NCI-H1694 (cell line): ENCODE measurements at regions not wholly inside any gene's neighbourhood (a gene's known extent, or its start where the extent isn't known, plus 50 kb on each side); places are given as distances from the start of the nearest gene placed in this dataset.

Experiments used
- DNase-seq: peaks from one replicate; lab custom pipeline; 2025; lab: John Stamatoyannopoulos, UW

DNA sequence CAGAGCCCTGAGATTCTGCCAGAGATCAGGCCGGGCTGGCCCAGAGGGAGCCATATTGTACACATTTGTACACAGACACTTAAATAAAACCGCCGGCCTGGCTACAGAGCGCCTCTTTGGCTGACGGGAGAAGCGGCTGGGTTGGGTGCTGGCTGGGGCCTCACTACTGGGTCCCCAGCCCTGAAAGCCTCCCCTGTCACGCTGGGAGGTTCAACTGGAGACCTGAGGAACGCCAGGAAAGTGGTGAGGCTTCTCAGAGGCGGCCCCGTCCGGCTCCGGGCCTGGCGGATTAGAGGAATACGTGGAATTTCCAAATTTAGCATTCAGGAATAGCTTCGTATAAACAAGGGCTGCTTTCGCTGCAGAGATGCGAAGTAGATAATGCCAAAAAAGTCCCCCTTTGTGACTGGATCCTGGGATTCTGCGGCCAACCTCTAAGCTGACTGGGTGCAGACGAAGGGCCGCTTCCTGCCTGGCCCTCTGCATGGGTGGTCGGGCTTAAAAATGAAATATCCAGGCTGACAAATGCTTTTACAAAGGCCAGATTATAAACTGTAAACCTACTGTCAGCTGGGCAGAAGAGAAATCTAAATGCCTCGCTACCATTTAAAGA is 252.4 kb downstream of the IRF8 start:
- DNase-seq, result no peak

DNA sequence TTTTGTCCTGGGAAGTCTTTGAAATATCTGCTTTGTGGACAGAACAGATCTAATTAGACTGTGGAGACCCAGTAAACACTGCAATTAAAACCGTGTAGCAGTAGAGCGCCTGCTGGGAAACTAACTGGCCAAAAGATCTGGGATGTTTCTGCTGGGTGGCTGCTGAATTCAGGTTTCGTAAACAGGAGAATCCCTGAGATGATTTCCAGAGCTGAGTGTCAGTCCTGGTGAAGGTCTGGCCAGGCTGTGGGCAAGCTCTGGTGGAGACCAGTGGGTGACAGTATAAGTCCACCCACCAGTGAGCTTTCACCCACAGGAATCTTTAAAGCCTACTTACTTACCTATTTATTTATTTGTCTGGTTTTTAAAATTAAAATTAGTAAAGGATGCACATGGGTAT is 257.2 kb downstream of the IRF8 start:
- no peak for DNase-seq

DNA sequence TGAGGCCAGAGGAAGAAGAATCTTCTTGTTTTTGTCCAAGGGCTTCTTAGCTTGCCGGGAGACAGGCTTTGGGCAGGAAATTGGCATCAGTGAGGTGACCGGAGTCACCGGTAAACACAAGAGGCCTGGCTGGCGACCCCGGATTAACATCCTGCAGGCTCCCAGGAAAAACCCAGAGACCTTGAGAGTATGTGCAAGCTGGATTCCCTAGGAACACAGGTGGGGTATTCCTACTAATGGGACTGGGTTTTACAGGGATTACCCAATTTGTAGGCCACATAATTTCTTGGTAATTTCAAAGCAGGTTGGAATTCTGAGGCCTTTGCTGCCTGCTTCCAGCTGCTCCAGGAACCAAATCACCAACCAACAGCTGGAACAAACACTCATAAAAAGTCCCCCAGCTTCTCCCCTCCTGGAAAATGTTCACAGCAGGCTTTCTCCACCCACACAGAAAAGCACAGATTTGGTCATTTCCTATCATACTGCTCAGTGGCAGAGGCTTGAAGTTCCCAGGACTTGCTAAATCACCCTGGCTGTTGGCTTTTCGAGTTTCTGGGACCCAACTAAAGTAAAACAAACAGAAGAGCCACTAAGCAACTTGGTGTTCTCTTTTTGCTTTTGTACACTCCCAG is 258.8 kb downstream of the IRF8 start:
- DNase-seq, result no peak

DNA sequence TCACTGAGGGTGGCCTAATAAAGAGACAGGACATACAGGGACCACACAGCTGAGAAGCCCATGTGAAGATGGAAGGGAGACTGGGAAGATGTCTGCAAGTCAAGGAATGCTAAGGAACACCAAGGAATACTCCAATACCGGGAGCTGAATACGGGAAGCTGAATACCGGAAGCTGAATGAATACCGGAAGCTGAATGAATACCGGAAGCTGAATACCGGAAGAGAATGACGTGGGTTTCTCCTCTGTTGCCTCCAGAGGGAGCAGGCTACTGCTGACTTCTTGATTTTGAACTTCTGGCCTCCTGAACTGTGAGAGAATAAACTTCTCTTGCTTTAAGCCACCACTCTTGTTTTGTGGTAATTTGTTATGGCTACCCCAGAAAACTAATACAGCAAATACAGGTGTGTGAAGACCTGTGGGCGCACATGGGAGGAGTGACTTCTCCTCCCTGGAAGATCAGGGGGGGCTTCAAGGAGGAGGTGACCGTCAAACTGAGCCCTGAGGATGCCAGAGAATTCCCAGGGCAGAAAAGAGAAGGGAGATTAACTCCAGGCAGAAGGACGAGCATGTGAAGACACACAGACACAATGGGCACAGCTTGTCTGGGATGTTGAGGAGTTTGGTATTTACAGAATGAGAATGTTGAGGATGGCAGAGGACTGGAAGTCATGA is 259.9 kb downstream of the IRF8 start:
- no peak for DNase-seq

DNA sequence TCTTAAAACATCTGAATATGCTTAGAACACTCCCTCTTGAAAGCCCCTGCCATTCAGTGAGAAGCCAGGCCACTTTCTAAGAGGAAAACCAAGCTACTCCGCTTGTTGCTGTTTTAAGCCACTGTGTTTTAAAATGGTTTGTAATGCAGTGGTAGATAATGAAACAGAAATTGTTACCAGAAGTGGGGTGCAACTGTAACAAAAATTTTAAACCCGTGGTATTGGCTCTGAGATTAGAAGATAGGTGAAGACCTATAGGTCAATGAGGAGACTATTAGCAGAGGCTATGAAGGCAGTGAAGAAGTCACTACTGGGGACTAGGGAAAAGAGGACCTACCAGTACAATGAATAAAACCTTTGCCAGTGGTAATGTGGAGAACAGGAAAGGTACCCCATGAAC is 266.5 kb downstream of the IRF8 start:
- no peak for DNase-seq

DNA sequence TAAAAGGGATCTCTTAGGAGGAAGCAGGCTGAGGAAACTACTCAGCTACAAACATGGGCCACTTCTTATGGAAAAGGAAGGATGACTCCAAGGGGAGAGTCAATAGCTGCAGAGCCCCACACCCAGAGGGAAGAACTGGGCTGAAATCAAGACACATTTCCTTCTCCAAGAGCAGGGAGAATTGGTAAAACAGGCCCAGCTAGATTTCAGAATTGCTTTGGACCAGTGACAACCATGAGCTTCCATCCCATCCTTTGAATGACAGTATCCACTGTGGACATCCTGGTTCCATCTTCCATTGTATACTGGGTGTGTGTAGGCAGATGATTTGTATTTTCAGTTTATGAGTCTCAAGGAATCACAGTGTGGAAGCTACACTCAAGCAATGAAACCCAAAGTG is 267.5 kb downstream of the IRF8 start:
- DNase-seq, result no peak

DNA sequence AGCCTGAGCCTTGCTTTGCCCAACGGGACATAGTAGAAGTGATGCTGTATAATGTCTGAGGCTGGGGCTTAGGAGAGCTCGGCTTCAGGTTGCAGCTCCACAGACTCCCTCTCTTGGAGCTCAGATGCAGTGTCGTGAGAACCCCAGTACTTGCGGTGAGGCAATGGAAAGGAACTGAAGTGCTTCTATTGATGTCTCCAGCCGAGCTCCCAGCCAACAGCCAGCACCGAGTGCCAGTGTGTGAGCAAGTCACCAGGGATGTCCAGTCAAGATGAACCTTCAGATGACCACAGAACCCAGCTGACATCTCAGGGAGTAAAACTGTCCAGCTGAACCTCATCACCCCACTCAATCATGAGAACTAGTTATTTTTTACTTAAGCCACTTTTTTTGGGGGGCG is 268.1 kb downstream of the IRF8 start:
- DNase-seq, result no peak

DNA sequence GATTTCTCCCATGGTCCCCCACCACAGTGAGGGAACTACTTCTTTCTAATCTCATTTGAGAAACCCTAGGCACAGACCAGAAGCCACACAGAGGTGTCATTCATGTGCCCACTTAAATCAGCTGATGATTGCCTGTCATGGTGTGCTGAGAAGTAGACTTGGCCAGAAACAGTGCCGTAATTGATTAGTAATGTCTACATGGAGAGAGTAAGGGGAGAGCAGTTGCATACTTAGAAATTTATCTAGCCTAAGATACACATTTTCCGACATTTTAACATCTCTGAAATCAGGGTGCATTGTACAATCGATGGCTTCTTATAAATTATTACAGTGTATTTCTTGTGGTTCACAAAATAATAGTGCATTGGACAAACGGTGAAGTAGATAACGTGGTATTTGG is 271.8 kb downstream of the IRF8 start:
- DNase-seq, result no peak

DNA sequence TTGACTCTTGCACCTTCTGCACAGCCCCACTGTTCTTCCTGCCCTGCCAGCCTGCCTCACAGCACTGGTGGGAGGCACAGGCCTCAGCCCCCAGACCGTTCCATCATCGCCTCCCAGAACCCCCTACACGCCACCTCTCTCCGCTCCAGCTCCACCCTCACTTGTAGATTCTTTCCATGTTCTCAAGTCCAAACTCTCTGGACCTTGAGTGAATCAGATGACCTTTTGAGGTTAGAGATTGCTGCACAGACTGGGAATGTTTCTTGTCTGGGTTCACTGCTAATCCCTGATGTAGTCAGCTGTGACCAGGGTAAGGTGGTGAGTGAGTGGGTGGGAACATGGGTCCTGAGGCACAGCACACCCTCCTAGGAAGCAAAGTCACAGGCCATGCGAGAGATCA is 272.4 kb downstream of the IRF8 start:
- no peak for DNase-seq

DNA sequence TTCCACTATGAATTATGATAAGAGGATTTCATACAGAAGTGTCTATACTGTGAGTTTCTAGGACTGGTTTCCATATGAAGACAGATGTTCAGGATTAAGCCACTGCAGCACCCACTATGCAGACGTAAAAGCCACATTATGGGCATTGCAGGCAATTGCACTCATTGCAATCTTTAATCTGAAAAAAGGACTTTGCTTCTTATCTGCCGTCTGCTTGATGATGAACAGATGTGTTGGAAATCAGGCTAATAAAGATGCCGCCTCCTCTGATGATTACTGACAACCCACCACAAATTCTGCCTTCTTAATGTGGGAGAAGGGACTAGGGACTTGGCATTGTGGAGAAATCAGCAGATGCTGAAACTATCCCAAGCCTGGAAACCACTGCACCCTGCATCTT is 276.9 kb downstream of the IRF8 start:
- no peak for DNase-seq

DNA sequence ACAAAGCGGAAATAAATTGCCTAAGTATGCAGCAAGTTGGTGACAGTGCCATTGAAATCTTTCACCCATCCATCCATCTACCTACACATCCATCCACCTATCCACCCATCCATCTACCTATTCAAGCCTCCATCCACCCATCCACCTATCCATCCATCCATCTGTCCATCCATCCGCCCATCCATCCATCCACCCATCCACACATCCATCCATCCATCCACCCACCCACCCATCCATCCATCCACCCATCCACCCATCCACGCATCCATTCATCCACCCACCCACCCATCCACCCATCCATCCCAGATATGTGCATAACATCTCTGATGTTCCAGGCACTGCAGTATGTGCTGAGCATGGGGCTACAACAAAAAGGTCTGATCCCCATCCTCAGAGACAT is 277.5 kb downstream of the IRF8 start:
- DNase-seq, result no peak

DNA sequence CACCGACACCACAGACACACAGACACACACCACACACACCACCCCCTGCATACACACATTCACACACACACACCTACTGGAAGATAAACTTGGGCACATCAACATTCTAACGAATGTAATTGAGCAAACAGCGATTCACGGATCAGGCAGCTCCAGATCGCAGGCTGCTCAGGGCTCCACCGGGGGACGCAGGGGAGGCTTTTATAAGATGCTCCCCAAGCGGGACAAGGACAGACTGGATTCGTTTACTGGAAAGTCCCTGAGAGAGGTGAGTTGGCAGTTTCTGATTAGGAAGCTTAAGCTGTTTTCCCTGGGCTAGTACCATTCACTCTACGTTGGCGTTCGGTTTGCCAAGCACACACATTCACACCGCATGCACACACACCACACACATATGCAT is 281.3 kb downstream of the IRF8 start:
- no peak for DNase-seq

DNA sequence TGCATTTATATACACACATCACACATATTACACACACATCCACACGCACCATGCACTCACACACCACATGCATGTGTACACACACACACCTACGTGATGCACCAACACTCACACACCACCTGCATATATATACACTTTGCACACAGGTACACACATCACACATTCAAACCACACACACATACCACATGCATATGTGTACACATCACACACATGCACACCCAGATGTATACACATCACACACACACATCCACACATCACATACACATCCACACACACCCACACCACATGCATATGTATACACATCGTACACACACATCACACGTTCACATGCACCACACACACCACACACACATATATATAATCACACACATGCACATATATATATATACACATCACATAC is 281.8 kb downstream of the IRF8 start:
- DNase-seq, result no peak

DNA sequence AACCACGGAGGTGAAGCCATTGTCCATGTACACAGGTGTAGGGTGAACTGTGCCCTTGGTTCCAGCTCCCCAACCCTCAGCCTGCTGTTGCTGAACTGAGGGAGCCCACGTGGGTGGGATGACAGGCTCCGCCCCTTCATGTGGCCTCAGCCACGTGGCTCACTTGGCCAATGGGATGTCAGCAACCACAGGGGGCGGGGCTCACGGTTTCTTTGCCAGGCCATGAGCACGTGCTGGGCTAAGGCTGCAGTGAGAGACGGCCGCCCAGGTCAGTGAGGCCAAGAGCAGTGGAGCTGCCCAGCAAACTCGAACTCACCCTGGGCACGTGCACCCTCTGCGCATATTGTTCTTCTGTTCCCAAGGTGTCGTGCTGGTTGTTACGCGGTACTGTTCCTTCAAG is 282.6 kb downstream of the IRF8 start:
- DNase-seq, result no peak

DNA sequence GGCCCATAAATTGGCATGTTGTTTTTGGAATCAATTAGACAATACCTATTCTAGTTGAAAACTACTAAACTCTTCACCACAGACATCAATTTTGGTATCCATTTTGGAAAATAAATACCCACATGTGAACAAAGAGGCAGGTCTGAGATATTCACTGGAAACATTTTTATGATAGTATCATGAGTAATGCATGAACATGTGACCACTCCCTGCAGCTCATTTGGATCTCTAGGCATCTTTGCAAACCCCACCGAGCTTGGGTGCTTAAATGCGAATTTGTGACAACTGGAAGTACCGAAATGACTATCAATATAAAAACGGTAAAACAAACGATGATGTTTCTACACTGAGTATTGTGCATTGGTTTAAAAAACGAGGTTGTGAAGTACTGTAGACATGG is 285.2 kb downstream of the IRF8 start:
- no peak for DNase-seq

DNA sequence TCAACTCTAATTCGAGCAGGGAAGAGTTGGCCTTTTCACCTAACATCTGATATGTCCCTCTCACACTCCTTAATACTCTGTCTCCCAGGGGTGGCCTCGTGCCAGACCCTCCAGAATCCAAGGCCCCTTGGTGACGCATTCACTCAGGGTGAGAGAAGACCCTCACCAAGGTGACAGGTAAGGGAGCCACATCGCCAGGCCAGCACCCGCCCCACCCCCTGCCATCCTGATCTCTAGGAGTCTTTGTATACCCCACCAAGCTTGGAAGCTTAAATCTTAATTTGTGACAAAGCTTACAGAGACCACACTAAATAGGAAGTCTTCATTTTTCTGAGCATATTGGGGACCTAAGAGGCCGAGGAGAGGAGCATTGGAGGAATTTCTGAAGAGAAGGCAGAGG is 286.1 kb downstream of the IRF8 start:
- no peak for DNase-seq

DNA sequence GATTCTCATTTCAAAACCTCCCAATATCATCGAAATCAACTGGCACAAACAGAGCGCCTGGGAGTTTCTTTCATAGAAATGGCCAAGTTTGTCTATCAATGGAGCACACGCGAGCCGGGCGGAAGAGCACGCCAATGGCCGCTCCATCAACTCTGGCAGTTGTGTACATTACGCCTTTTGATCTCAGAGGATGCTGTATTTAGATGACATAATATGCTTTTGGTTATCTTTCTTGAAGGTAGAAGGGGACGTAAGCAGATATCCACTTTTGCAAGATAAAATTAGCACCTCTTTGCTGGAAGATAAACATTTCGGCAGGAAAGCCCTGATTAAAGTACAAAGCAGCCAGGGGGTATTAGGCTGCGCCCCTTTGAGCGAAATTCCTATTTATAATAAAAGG is 287.4 kb downstream of the IRF8 start:
- no peak for DNase-seq

DNA sequence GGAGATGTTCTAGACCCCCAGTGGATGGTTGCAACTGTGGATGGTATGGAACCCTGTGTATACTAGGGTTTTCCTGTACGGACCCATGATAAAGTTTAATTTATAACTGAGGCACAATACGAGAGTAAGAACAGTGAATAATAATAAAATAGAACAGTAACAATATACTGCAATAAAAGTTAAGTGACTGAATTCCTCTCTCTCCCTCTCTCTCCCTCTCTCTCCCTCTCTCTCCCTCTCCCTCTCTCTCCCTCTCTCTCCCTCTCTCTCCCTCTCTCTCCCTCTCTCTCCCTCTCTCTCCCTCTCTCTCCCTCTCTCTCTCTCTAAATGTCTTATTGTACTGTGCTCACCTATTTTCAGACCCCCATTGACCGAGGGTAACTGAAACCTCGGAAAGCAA is 291.0 kb downstream of the IRF8 start:
- no peak for DNase-seq

DNA sequence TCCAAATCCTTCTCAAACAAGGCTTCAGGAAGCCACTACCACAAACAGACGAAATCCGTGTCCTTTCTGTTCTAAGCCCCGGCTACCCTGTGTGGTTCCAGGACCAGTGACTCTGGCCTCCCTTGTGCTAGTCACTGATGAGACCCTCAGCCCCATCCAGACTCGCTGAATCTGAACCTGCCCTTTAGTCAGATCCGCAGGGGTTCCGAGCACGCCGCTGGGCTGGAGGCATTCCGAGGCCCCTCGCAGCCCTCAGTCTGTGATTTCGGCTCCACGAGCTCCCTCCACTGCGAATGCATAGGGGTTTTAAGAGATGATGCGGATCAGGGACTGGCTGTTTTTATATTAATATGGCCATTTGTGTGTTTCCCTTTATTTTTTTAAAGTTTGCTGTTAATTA is 292.7 kb downstream of the IRF8 start:
- DNase-seq, result no peak

DNA sequence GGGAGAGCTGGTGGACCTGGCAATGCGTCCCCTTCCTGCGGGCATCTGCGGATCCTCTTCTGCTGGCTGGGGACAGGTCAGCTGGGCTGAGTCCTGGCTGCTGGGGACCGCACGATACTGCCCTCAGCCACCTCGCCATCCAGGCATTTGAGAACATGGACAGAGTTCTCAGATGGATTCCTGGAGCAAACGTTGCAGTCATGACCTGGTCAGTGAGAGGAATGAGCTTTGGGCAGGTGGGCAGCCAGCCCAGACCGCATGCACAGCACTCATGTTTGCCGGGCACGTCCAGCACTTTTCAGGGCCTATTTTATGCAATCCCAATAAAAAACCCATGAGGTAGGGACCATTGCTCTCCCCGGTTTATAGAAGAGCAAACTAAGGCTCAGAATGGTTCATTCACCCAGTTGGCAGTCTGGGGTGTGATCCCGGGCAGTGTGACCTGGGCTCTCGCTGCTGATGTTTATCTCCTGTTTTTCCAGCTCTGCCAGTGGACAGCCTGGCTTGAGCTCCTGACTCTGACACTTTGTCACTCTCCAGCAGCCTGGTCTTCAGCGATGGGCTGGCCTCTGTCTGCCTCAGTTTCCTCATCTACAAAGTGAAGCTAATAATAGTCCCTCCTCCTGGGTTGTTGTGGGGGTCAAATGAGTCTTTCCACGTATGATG is 294.7 kb downstream of the IRF8 start:
- no peak for DNase-seq

DNA sequence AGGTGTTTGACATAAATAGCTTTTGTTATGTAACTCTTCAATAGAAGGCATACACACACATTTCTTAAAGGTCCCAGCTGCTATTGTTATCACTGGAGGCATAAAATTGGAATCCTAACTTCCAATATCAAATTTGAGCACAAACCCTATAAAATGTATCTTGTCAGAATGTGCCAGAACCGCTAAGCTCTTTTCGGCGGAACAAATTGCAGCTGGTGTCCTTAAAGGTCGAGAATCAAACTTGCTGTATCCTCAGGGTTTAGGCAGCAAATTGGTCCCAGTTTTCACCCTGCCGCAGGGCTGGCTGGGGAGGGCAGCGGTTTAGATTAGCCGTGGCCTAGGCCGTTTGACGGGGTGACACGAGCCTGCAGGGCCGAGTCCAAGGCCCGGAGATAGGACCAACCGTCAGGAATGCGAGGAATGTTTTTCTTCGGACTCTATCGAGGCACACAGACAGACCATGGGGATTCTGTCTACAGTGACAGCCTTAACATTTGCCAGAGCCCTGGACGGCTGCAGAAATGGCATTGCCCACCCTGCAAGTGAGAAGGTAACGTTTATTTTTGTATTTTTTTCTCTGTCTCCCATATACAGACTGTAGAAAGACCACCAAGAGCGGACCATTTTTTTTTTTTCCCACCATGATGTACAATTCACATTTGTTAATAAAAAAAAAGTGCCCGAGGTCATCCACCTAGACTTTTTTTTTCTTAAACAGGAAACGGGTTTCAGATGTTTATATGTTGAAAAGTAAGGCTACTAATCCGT is 297.1 kb downstream of the IRF8 start:
- DNase-seq, result no peak

DNA sequence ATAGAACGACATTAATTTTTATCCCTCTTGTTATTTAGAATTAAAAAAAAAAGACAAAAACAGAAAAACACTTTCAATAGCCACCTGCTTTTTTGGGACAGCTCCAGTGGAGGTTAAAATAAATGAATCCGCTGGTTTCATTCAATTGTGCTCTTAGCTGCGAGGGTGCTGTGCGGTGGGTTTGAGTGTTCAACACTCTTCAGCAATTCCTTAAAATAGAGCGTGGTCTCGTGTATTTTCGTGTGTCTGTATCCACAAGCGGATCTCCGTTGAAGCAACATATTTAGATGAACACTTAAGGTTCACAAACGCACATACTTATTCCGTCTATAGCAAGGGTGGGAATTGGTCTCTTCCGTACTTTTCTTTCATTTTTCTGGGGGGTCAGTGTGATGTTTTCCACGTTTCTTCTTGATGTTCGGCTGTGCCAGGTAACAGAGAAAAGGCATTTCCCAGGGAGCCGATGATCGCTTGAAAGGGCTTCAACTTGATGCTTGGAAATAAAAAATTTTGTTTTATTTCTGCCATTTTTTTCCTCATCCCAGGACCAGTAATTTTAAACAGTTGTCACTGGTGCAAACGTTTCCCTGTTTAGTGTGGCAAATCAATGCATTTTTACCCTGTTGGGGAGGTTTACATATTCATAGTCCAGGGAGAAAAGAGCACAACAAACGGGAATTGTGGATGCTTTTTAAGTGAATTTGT is 297.9 kb downstream of the IRF8 start:
- DNase-seq, result no peak
